ENCODE measurements at regions not wholly inside any gene's neighbourhood (a gene's known extent, or its start where the extent isn't known, plus 50 kb on each side); places are given as distances from the start of the nearest gene placed in this dataset.

DNA sequence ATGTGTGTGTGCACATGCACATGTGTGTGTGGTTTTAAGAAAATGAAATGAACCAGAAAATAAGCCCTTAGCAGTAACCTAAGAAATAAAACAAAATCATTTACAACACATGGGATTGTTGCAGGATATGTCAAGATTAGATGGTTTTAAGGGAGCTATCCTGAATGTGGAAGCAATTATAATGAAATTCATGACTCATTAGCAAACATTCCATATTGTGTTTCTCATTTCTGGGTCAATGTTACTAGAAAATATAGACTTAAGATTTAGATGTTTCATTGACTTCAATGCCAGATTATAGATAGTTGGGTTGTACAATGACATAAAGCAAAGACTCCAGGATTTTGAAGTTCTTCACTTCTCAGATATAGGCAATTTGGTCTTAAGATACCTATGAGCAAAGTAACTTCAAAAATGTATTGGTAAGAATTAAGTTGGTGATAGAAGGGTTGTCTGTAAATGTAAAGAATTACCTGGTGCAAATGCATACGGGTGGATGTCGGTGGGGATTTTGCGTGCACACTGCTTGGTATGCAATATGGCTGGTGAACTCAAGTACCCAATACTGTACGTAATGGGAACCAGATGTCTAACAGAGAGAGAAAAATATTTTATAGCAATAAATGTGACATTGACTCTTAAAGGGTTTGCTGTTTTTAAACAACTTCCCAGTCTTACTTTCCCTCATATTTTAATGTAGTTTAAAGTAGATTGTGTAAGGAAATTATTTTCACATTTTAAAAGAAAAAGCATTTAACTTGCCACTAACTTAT lies 53.9 kb upstream of the NR2F2 start:
- TF ChIP-seq EZH2 (IDR thresholded peaks at IDR 0.05; ENCODE audit: insufficient read depth, poor library complexity, severe bottlenecking): no peak
- 0 out of 2 replicates have a peak, but pooled peaks have one; percentile 35 for TF ChIP-seq EZH2phosphoT487 (IDR thresholded peaks at IDR 0.05; ENCODE audit: insufficient read depth, low read depth)

Measured in GM23248 (cell line).